SK-N-SH treated with all-trans-retinoic acid at 6 μM for 48 hours (cell line): ENCODE measurements at regions not wholly inside any gene's neighbourhood (a gene's known extent, or its start where the extent isn't known, plus 50 kb on each side); places are given as distances from the start of the nearest gene placed in this dataset.

Experiments
- ATAC-seq: fragments of 200-7000 bp; cut with Tn5 transposase; 3 replicates; pipeline ENCODE4 v1.9.1; 2020; ENCODE audit warnings: mild to moderate bottlenecking, moderate library complexity
- ARNTL ChIP-seq: fragments of 450-650 bp; formaldehyde crosslinking; IDR thresholded peaks from 2 replicates; pipeline ENCODE4 v1.5.0; 2020; ENCODE audit warnings: low read depth, mild to moderate bottlenecking, moderate library complexity, borderline replicate concordance
- BACH2 ChIP-seq: fragments of 250-450 bp; sonication (Bioruptor Pico); IDR thresholded peaks from 2 replicates; pipeline ENCODE4 v1.9.0; 2021; ENCODE audit warnings: mild to moderate bottlenecking, borderline replicate concordance
- CREB5 ChIP-seq: fragments of 250-450 bp; sonication (Bioruptor Pico); IDR thresholded peaks from 2 replicates; pipeline ENCODE4 v1.5.1; 2020; ENCODE audit warnings: low read depth, mild to moderate bottlenecking, moderate library complexity
- CSDC2 ChIP-seq: fragments of 250-450 bp; sonication (Bioruptor Pico); IDR thresholded peaks from 2 replicates; pipeline ENCODE4 v1.5.0; 2020; ENCODE audit warnings: mild to moderate bottlenecking, moderate library complexity
- CSRNP3 ChIP-seq: fragments of 250-450 bp; sonication (Bioruptor Pico); IDR thresholded peaks from 2 replicates; pipeline ENCODE4 v1.5.1; 2021; ENCODE audit warnings: mild to moderate bottlenecking, moderate library complexity
- GLIS3 ChIP-seq: fragments of 250-450 bp; sonication (Bioruptor Pico); IDR thresholded peaks from 2 replicates; pipeline ENCODE4 v1.5.0; 2020; ENCODE audit warnings: mild to moderate bottlenecking, moderate library complexity
- ISL1 ChIP-seq: fragments of 250-450 bp; sonication (Bioruptor Pico); IDR thresholded peaks from 2 replicates; pipeline ENCODE4 v2.1.2; 2022; ENCODE audit warnings: mild to moderate bottlenecking, moderate library complexity
- OSR1 ChIP-seq: fragments of 250-450 bp; sonication (Bioruptor Pico); IDR thresholded peaks from 2 replicates; pipeline ENCODE4 v1.8.0; 2022; ENCODE audit warnings: moderate library complexity, mild to moderate bottlenecking, inconsistent platforms
- PATZ1 ChIP-seq: fragments of 250-450 bp; sonication (Bioruptor Pico); IDR thresholded peaks from 2 replicates; pipeline ENCODE4 v1.8.0; 2020; ENCODE audit warnings: mild to moderate bottlenecking, moderate library complexity, borderline replicate concordance
- POU6F1 ChIP-seq: fragments of 250-450 bp; sonication (Bioruptor Pico); IDR thresholded peaks from 2 replicates; pipeline ENCODE4 v1.8.0; 2021; ENCODE audit warnings: low read depth, mild to moderate bottlenecking, moderate library complexity, borderline replicate concordance
- PPARA ChIP-seq: fragments of 250-450 bp; sonication (Bioruptor Pico); IDR thresholded peaks from 2 replicates; pipeline ENCODE4 v1.5.0; 2020; ENCODE audit warnings: mild to moderate bottlenecking, borderline replicate concordance
- RARB ChIP-seq: fragments of 250-450 bp; sonication (Bioruptor Pico); IDR thresholded peaks from 2 replicates; pipeline ENCODE4 v1.8.0; 2021; ENCODE audit warnings: mild to moderate bottlenecking, moderate library complexity
- TSHZ2 ChIP-seq: fragments of 250-450 bp; sonication (Bioruptor Pico); IDR thresholded peaks from 2 replicates; pipeline ENCODE4 v1.5.0; 2020; ENCODE audit warnings: mild to moderate bottlenecking, moderate library complexity
- ZC3H10 ChIP-seq: fragments of 250-450 bp; sonication (Bioruptor Pico); IDR thresholded peaks from 2 replicates; pipeline ENCODE4 v1.5.1; 2021; ENCODE audit warnings: mild to moderate bottlenecking, moderate library complexity
- ZFP3 ChIP-seq: fragments of 250-450 bp; sonication (Bioruptor Pico); IDR thresholded peaks from 2 replicates; pipeline ENCODE4 v1.5.0; 2020; ENCODE audit warnings: mild to moderate bottlenecking, moderate library complexity
- ZFP30 ChIP-seq: fragments of 450-650 bp; formaldehyde crosslinking; IDR thresholded peaks from 2 replicates; pipeline ENCODE4 v1.5.0; 2022; ENCODE audit warnings: mild to moderate bottlenecking, moderate library complexity
- ZNF565 ChIP-seq: fragments of 450-650 bp; formaldehyde crosslinking; conservative IDR thresholded peaks from 2 replicates; pipeline ENCODE4 v1.5.0; 2020; ENCODE audit warnings: low read depth, mild to moderate bottlenecking, moderate library complexity
- ZNF70 ChIP-seq: fragments of 450-650 bp; formaldehyde crosslinking; IDR thresholded peaks from 2 replicates; pipeline ENCODE4 v1.5.0; 2020; ENCODE audit warnings: mild to moderate bottlenecking, moderate library complexity
- ZNF8 ChIP-seq: fragments of 450-650 bp; formaldehyde crosslinking; IDR thresholded peaks from 2 replicates; pipeline ENCODE4 v1.5.0; 2020; ENCODE audit warnings: mild to moderate bottlenecking, moderate library complexity

- no peak for TF ChIP-seq PPARA (CRISPR knock-in tag)
- no peak for TF ChIP-seq ZC3H10
- TF ChIP-seq ZFP3 (CRISPR knock-in tag): no peak
Measured at GRCh38 chr4:38504396-38504715, 159.6 kb upstream of the KLF3 start (continued).

GRCh38 chr4:38509551-38509950 is 154.4 kb upstream of the KLF3 start:
- ATAC-seq: no peak
- TF ChIP-seq POU6F1 (CRISPR knock-in tag) (no peak), TSHZ2 (CRISPR knock-in tag) (no peak)

GRCh38 chr4:38510201-38510600 is 153.8 kb upstream of the KLF3 start:
- TF ChIP-seq OSR1 (CRISPR knock-in tag): no peak
- TF ChIP-seq, all 23 proteins: peak for 0
- no peak for ATAC-seq

GRCh38 chr4:38511702-38512101 is 152.3 kb upstream of the KLF3 start:
- TF ChIP-seq ZFP3 (CRISPR knock-in tag): no peak
- TF ChIP-seq TSHZ2 (CRISPR knock-in tag): no peak
- TF ChIP-seq ZFP30 (CRISPR knock-in tag): no peak
- TF ChIP-seq OSR1 (CRISPR knock-in tag): no peak
- no peak for TF ChIP-seq PPARA (CRISPR knock-in tag)
- no peak for TF ChIP-seq ZNF8 (CRISPR knock-in tag)
- TF ChIP-seq PATZ1 (CRISPR knock-in tag): no peak
- no peak for TF ChIP-seq CSDC2
- no peak for TF ChIP-seq GLIS3 (CRISPR knock-in tag)
- TF ChIP-seq BACH2 (CRISPR knock-in tag): no peak
- TF ChIP-seq ZNF70 (CRISPR knock-in tag): no peak
- TF ChIP-seq RARB: no peak
- TF ChIP-seq CREB5 (CRISPR knock-in tag): no peak
- TF ChIP-seq ARNTL (CRISPR knock-in tag): no peak
- TF ChIP-seq ISL1 (CRISPR knock-in tag): no peak
- TF ChIP-seq CSRNP3 (CRISPR knock-in tag): no peak
- no peak for TF ChIP-seq POU6F1 (CRISPR knock-in tag)
- no peak for TF ChIP-seq ZNF565
- TF ChIP-seq, all 23 proteins: peak for 0
- no peak for ATAC-seq
